CD14-positive monocyte (primary cell): ENCODE measurements at regions not wholly inside any gene's neighbourhood (a gene's known extent, or its start where the extent isn't known, plus 50 kb on each side); places are given as distances from the start of the nearest gene placed in this dataset.

ENCODE experiments used
- DNase-seq, 3 donors: peaks; one replicate each; pipeline ENCODE4 v3.0.0-alpha.2; 2011 to 2022
- H2AFZ ChIP-seq: 2 replicates; pipeline ENCODE4 v1.6.0; 2012; ENCODE audit warnings: mild to moderate bottlenecking, low read depth, low read length, inconsistent platforms; ENCODE audit not compliant: insufficient read depth, poor library complexity, severe bottlenecking
- H3K27ac ChIP-seq, 2 donors: 1 replicate in 1 of 2; 2 replicates in 1 of 2; pipeline ENCODE4 v1.5.1; 2012 to 2013; ENCODE audit warnings: low read length in 2 of 2, control low read depth in 1 of 2, inconsistent platforms in 1 of 2, low read depth in 1 of 2, mild to moderate bottlenecking in 1 of 2
- H3K27me3 ChIP-seq, 2 donors: one replicate each; pipeline versions ENCODE4 v1.6.0 to v1.6.1; 2011 to 2013; ENCODE audit warnings: low read length in 2 of 2; ENCODE audit not compliant: control insufficient read depth in 2 of 2, insufficient read depth in 2 of 2
- H3K36me3 ChIP-seq, 2 donors: replicated peaks in 1 of 2; 1 replicate in 1 of 2; 2 replicates in 1 of 2; pipeline versions ENCODE4 v1.5.1 to v1.6.1; 2012 to 2013; ENCODE audit warnings: low read length in 2 of 2, control low read depth in 1 of 2, inconsistent platforms in 1 of 2, mild to moderate bottlenecking in 1 of 2; ENCODE audit not compliant: insufficient read depth in 2 of 2, control insufficient read depth in 1 of 2
- H3K4me1 ChIP-seq, 2 donors: 1 replicate in 1 of 2; 2 replicates in 1 of 2; pipeline versions ENCODE4 v1.5.1 to v1.6.1; 2012 to 2013; ENCODE audit warnings: low read length in 2 of 2, control low read depth in 1 of 2, inconsistent platforms in 1 of 2, mild to moderate bottlenecking in 1 of 2, moderate library complexity in 1 of 2; ENCODE audit not compliant: insufficient read depth in 2 of 2, control insufficient read depth in 1 of 2
- H3K4me2 ChIP-seq: replicated peaks from 2 replicates; pipeline ENCODE3; 2012; ENCODE audit warnings: low read length, moderate library complexity, mild to moderate bottlenecking; ENCODE audit not compliant: poor library complexity, severe bottlenecking; ENCODE audit errors: extremely low read depth
- H3K4me3 ChIP-seq, 3 experiments: fragments of 200-600 bp in 1 of 3; sonication (generic) in 1 of 3; replicated peaks in 1 of 3; 1 replicate in 2 of 3; 2 replicates in 1 of 3; pipeline ENCODE4 v1.5.1; 2011 to 2013; ENCODE audit warnings: low read length in 3 of 3, mild to moderate bottlenecking in 3 of 3, control low read depth in 2 of 3, low read depth in 2 of 3, inconsistent platforms in 1 of 3, moderate library complexity in 1 of 3
- H3K79me2 ChIP-seq: 2 replicates; pipeline ENCODE4 v1.6.0; 2012; ENCODE audit warnings: mild to moderate bottlenecking, control low read depth, inconsistent platforms, low read length, moderate library complexity; ENCODE audit not compliant: insufficient read depth
- H3K9ac ChIP-seq: 2 replicates; pipeline ENCODE4 v1.6.0; 2017; ENCODE audit warnings: low read length, mild to moderate bottlenecking; ENCODE audit not compliant: insufficient read depth, poor library complexity, severe bottlenecking
- H3K9me3 ChIP-seq, 2 donors: replicated peaks in 1 of 2; 1 replicate in 1 of 2; 2 replicates in 1 of 2; pipeline versions ENCODE4 v1.5.1 to v1.6.1; 2012 to 2013; ENCODE audit warnings: low read length in 2 of 2, control low read depth in 1 of 2; ENCODE audit not compliant: control insufficient read depth in 1 of 2, insufficient read depth in 1 of 2
- H4K20me1 ChIP-seq: 2 replicates; pipeline ENCODE4 v1.6.0; 2012; ENCODE audit warnings: mild to moderate bottlenecking, low read length, control low read depth, moderate library complexity; ENCODE audit not compliant: insufficient read depth
- H3K27ac Mint-ChIP-seq, 7 donors: one replicate each; pipeline ENCODE4 v1.8.0; 2020; ENCODE audit warnings: mild to moderate bottlenecking in 7 of 7, mixed read lengths in 7 of 7, moderate library complexity in 6 of 7, inconsistent platforms in 2 of 7
- H3K27me3 Mint-ChIP-seq, 3 donors: one replicate each; pipeline ENCODE4 v1.8.0; 2021 to 2022; ENCODE audit warnings: low read depth in 3 of 3, mild to moderate bottlenecking in 3 of 3, mixed read lengths in 3 of 3, moderate library complexity in 3 of 3, inconsistent platforms in 1 of 3
- H3K36me3 Mint-ChIP-seq, 2 donors: one replicate each; pipeline ENCODE4 v1.8.0; 2020; ENCODE audit warnings: mixed read lengths in 2 of 2, inconsistent platforms in 1 of 2, mild to moderate bottlenecking in 1 of 2
- H3K4me1 Mint-ChIP-seq: one replicate; pipeline ENCODE4 v1.8.0; 2020; ENCODE audit warnings: mild to moderate bottlenecking, mixed read lengths
- H3K4me3 Mint-ChIP-seq, 2 donors: one replicate each; pipeline ENCODE4 v1.8.0; 2020; ENCODE audit warnings: mild to moderate bottlenecking in 2 of 2, mixed read lengths in 2 of 2, moderate library complexity in 1 of 2
- H3K9me3 Mint-ChIP-seq, 7 donors: one replicate each; pipeline ENCODE4 v1.8.0; 2020 to 2022; ENCODE audit warnings: mixed read lengths in 7 of 7, mild to moderate bottlenecking in 6 of 7, moderate library complexity in 6 of 7, inconsistent platforms in 2 of 7
- CTCF ChIP-seq: fragments of 200-600 bp; IDR thresholded peaks from one replicate; pipeline ENCODE4 v1.8.0; 2022; ENCODE audit warnings: antibody characterized with exemption, mild to moderate bottlenecking
- WGBS: methylation state at CpG from one replicate; pipeline ENCODE4 v1.1.5; 2013; ENCODE audit warnings: missing lambda C conversion rate; ENCODE audit not compliant: insufficient coverage; 5-methylcytosine and 5-hydroxymethylcytosine counted together
- intact Hi-C, 2 donors: fragments of 100-400 bp; cut with micrococcal nuclease; formaldehyde crosslinking; loops; one replicate each; pipeline versions ENCODE4 v1.15.0 to v1.15.1; 2023

DNA sequence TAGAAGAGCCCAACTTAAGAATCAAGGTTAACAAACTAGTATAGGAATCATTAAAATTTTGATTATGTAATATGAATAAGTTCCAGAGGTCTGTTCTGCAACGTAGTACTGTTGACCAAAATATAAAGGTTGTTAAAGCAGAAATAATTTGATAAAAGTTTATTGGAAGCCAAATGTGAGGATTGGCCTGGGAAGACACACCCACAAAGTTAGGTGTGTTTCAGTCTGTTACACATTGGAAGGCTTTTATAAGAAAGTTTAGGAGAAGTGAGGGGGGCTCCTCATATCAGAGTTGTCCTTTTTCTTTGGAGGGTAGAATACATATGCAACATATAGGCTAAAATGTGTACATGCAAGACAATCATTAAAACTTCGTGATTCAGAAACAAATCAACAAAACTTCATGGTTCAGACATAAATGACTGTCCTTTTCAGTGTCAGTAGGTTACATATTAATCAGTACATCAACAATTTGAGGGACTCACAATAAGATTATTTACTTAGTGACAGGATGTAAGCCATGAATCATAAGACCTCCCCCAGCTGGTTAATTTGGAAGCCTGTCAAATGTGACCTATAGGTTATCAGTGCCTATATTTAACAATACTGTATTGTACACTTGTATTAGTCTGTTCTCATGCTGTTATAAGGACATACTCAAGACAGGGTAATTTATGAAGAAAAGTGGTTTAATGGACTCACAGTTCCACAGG, 245.0 kb upstream of the B3GALT2 start:
- H3K4me3 ChIP-seq = no peak overlapping the region
- H4K20me1 ChIP-seq = no peaks in the 10 kb centered on the region
- H3K9ac ChIP-seq = no peak overlapping the region
- no peak overlapping the region for H3K27ac Mint-ChIP-seq
- peaks cover 12 to 32% (median 18%) of the 10 kb centered on the region in 7 donors for H3K9me3 Mint-ChIP-seq
- H3K4me1 ChIP-seq = no peaks in the 10 kb centered on the region
- WGBS = 100% methylated on average over 1 of the region's 2 CpGs
- H3K4me3 Mint-ChIP-seq = no peak overlapping the region
- no peaks in the 10 kb centered on the region for H3K27me3 ChIP-seq
- peaks cover 14 to 20% of the 10 kb centered on the region in 2 donors for H3K9me3 ChIP-seq
- peaks cover 0 to 1% (median 0%) of the 10 kb centered on the region in 3 donors for H3K27me3 Mint-ChIP-seq
- DNase-seq = no peak
- H3K4me2 ChIP-seq = no peak overlapping the region
- no peak overlapping the region for H3K27ac ChIP-seq
- no peaks in the 10 kb centered on the region for H3K79me2 ChIP-seq
- TF ChIP-seq CTCF = no peak
- H3K36me3 Mint-ChIP-seq = no peaks in the 10 kb centered on the region
- H3K36me3 ChIP-seq = no peaks in the 10 kb centered on the region
- H3K4me1 Mint-ChIP-seq = no peaks in the 10 kb centered on the region
- intact Hi-C loops = no loop called here
- no peak overlapping the region for H2AFZ ChIP-seq

GRCh38 chr1:193427524-193427923, 241.1 kb upstream of the B3GALT2 start:
- Mint-ChIP-seq H3K36me3 (no peaks in the 10 kb centered on the region), H3K9me3 (peaks cover 1 to 16% (median 7%) of the 10 kb centered on the region in 7 donors), H3K27ac (no peak overlapping the region), H3K4me3 (no peak overlapping the region), H3K27me3 (peaks cover 0 to 1% (median 0%) of the 10 kb centered on the region in 3 donors), H3K4me1 (no peaks in the 10 kb centered on the region)
- Histone ChIP-seq H4K20me1 (no peaks in the 10 kb centered on the region), H3K4me1 (no peaks in the 10 kb centered on the region), H3K27ac (no peak overlapping the region), H2AFZ (no peak overlapping the region), H3K4me2 (no peak overlapping the region), H3K36me3 (no peaks in the 10 kb centered on the region), H3K9me3 (peaks cover 3 to 4% of the 10 kb centered on the region in 2 donors), H3K4me3 (no peak overlapping the region), H3K9ac (no peak overlapping the region), H3K79me2 (no peaks in the 10 kb centered on the region), H3K27me3 (no peaks in the 10 kb centered on the region)
- DNase-seq = no peak
- intact Hi-C loops = no loop called here
- no peak for TF ChIP-seq CTCF
- no CpG with 5 or more reads among the region's 2 CpGs for WGBS
